GM23248 (cell line): ENCODE measurements at regions not wholly inside any gene's neighbourhood (a gene's known extent, or its start where the extent isn't known, plus 50 kb on each side); places are given as distances from the start of the nearest gene placed in this dataset.

Source experiments
- EZH2 ChIP-seq: fragments of 200-600 bp; sonication (generic); IDR thresholded peaks from 2 replicates; pipeline ENCODE4 v1.6.1; 2018; ENCODE audit warnings: antibody characterized with exemption, mild to moderate bottlenecking; ENCODE audit not compliant: insufficient read depth, poor library complexity, severe bottlenecking
- EZH2phosphoT487 ChIP-seq: fragments of 200-600 bp; sonication (generic); IDR thresholded peaks from 2 replicates; pipeline ENCODE4 v1.6.1; 2018; ENCODE audit warnings: antibody characterized with exemption, moderate library complexity, mild to moderate bottlenecking, low read depth; ENCODE audit not compliant: insufficient read depth

- TF ChIP-seq EZH2 (no peak), EZH2phosphoT487 (no peak)
These were observed 386.0 kb downstream of the RPS24 start for GRCh38 chr10:78419481-78420265.
